ENCODE measurements at regions not wholly inside any gene's neighbourhood (a gene's known extent, or its start where the extent isn't known, plus 50 kb on each side); places are given as distances from the start of the nearest gene placed in this dataset.

DNA sequence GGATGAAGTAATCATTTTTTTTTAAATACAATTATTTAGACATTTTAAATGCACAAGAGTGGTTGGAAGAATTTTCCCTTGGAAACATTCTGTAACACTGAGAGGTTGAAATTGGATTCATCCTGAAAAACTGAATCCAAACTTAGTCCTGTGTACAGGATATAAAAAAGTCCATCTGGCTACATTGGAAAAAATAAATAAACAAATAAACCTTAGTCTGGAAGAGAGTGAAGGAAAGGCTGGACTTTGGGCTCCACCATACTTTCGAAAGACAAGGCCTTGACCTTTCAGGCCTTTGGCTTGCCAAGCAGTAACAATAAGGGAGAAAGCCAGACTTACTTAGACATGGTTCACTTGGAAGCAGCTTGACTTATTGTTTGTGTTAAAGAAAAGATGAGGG is 664.3 kb downstream of the TENT5A start:
- CTCF ChIA-PET, result no interaction called here
- POLR2A ChIA-PET, result no interaction called here
- H3K9me3 ChIP-seq (ENCODE audit: control insufficient read depth, insufficient read depth, low read depth, low read length), result no peaks in the 10 kb centered on the region
- no peak overlapping the region for H3K4me3 ChIP-seq (ENCODE audit: low read depth, low read length)
- no peaks in the 10 kb centered on the region for H3K4me1 ChIP-seq (ENCODE audit: control insufficient read depth, insufficient read depth, low read length)
- no peaks in the 10 kb centered on the region for H3K36me3 ChIP-seq (ENCODE audit: control insufficient read depth in 2 of 2, insufficient read depth in 1 of 2, low read length in 2 of 2)
- no peak for TF ChIP-seq ZNF211 (tag by site-specific recombination; IDR thresholded peaks at IDR 0.05; ENCODE audit: low read depth)
- no peak for TF ChIP-seq ZNF324 (tag by site-specific recombination; IDR thresholded peaks at IDR 0.05)
- no peak for TF ChIP-seq GFI1B (tag by site-specific recombination; IDR thresholded peaks at IDR 0.05)
- TF ChIP-seq, protein P1, sequence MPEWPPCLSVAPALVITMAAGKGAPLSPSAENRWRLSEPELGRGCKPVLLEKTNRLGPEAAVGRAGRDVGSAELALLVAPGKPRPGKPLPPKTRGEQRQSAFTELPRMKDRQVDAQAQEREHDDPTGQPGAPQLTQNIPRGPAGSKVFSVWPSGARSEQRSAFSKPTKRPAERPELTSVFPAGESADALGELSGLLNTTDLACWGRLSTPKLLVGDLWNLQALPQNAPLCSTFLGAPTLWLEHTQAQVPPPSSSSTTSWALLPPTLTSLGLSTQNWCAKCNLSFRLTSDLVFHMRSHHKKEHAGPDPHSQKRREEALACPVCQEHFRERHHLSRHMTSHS (tag by site-specific recombination; IDR thresholded peaks at IDR 0.05), result no peak
- no peak for TF ChIP-seq MZF1 (tag by site-specific recombination; IDR thresholded peaks at IDR 0.05; ENCODE audit: borderline replicate concordance)
- no peak for TF ChIP-seq ZNF843 (tag by site-specific recombination; IDR thresholded peaks at IDR 0.05)
- no peak for TF ChIP-seq ZBTB7A (tag by site-specific recombination; IDR thresholded peaks at IDR 0.05; ENCODE audit: low read depth)
- TF ChIP-seq ZNF266 (tag by site-specific recombination; IDR thresholded peaks at IDR 0.05; ENCODE audit: low read depth), result no peak
- TF ChIP-seq HOXD13 (CRISPR knock-in tag; IDR thresholded peaks at IDR 0.05; ENCODE audit: borderline replicate concordance), result no peak
- TF ChIP-seq, protein P2, sequence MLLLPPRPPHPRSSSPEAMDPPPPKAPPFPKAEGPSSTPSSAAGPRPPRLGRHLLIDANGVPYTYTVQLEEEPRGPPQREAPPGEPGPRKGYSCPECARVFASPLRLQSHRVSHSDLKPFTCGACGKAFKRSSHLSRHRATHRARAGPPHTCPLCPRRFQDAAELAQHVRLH (tag by site-specific recombination; IDR thresholded peaks at IDR 0.05), result no peak
- TF ChIP-seq ZNF701 (tag by site-specific recombination; IDR thresholded peaks at IDR 0.05), result no peak
- no peak for TF ChIP-seq PRDM1 (tag by site-specific recombination; IDR thresholded peaks at IDR 0.05)
- H3K27ac ChIP-seq (ENCODE audit: extremely low read depth, low read depth, low read length), result no peak overlapping the region

DNA sequence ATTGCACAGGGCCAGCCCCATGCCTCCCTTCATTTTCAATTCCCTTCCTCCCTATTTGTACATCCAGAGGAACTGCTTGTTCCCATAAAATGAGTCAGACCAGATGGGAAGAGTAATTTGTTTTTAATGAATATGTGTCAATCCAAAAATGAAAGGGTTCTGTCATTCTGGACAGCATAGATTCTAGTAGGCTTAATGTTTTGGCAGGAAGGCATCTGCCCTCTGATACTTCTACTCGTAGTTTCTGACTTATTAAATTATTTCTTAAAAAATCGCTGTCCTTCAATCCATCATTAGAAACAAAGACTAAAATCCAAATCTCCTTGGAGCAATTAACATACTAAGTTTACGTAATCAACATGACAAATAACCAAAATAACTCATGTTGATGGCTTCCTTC is 665.5 kb downstream of the TENT5A start:
- Histone ChIP-seq H3K36me3 (ENCODE audit: control insufficient read depth in 2 of 2, insufficient read depth in 1 of 2, low read length in 2 of 2) (no peaks in the 10 kb centered on the region), H3K4me1 (ENCODE audit: control insufficient read depth, insufficient read depth, low read length) (no peaks in the 10 kb centered on the region), H3K9me3 (ENCODE audit: control insufficient read depth, insufficient read depth, low read depth, low read length) (no peaks in the 10 kb centered on the region), H3K4me3 (ENCODE audit: low read depth, low read length) (no peak overlapping the region), H3K27ac (ENCODE audit: extremely low read depth, low read depth, low read length) (no peak overlapping the region)
- TF ChIP-seq ZNF239 (tag by site-specific recombination; IDR thresholded peaks at IDR 0.05) (no peak), ZNF701 (tag by site-specific recombination; IDR thresholded peaks at IDR 0.05) (no peak)
- TF ChIP-seq, protein P3, sequence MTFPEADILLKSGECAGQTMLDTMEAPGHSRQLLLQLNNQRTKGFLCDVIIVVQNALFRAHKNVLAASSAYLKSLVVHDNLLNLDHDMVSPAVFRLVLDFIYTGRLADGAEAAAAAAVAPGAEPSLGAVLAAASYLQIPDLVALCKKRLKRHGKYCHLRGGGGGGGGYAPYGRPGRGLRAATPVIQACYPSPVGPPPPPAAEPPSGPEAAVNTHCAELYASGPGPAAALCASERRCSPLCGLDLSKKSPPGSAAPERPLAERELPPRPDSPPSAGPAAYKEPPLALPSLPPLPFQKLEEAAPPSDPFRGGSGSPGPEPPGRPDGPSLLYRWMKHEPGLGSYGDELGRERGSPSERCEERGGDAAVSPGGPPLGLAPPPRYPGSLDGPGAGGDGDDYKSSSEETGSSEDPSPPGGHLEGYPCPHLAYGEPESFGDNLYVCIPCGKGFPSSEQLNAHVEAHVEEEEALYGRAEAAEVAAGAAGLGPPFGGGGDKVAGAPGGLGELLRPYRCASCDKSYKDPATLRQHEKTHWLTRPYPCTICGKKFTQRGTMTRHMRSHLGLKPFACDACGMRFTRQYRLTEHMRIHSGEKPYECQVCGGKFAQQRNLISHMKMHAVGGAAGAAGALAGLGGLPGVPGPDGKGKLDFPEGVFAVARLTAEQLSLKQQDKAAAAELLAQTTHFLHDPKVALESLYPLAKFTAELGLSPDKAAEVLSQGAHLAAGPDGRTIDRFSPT (tag by site-specific recombination; IDR thresholded peaks at IDR 0.05), result no peak
- ChIA-PET POLR2A (no interaction called here), CTCF (no interaction called here)

DNA sequence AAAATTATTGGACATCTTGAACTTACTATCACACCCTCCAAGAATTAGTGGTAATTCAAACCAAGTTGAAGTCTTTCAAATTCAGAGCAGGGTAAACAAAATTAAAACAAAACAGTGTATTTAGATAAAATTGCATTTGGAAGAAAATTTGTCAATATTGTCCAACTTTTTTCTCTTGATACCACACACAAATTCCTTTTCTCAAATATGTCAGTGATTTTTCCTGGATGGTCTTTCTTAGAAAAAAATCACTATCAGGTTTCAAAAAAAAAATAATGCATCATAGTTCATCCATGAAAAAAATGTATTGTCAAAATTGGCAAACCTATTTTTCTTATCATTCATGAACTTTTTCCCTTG is 667.1 kb downstream of the TENT5A start:
- Histone ChIP-seq H3K9me3 (ENCODE audit: control insufficient read depth, insufficient read depth, low read depth, low read length) (no peaks in the 10 kb centered on the region), H3K27ac (ENCODE audit: extremely low read depth, low read depth, low read length) (no peak overlapping the region), H3K36me3 (ENCODE audit: control insufficient read depth in 2 of 2, insufficient read depth in 1 of 2, low read length in 2 of 2) (no peaks in the 10 kb centered on the region), H3K4me3 (ENCODE audit: low read depth, low read length) (no peak overlapping the region), H3K4me1 (ENCODE audit: control insufficient read depth, insufficient read depth, low read length) (no peaks in the 10 kb centered on the region)
- POLR2A ChIA-PET, result no interaction called here
- CTCF ChIA-PET, result no interaction called here
- TF ChIP-seq, protein P4, sequence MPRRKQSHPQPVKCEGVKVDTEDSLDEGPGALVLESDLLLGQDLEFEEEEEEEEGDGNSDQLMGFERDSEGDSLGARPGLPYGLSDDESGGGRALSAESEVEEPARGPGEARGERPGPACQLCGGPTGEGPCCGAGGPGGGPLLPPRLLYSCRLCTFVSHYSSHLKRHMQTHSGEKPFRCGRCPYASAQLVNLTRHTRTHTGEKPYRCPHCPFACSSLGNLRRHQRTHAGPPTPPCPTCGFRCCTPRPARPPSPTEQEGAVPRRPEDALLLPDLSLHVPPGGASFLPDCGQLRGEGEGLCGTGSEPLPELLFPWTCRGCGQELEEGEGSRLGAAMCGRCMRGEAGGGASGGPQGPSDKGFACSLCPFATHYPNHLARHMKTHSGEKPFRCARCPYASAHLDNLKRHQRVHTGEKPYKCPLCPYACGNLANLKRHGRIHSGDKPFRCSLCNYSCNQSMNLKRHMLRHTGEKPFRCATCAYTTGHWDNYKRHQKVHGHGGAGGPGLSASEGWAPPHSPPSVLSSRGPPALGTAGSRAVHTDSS (tag by site-specific recombination; IDR thresholded peaks at IDR 0.05), result no peak
- TF ChIP-seq ZNF776 (tag by site-specific recombination; IDR thresholded peaks at IDR 0.05; ENCODE audit: borderline replicate concordance) (no peak), ATF2 (tag by site-specific recombination; IDR thresholded peaks at IDR 0.05; ENCODE audit: low read depth) (no peak), ZNF138 (tag by site-specific recombination; IDR thresholded peaks at IDR 0.05; ENCODE audit: borderline replicate concordance) (no peak), ZNF169 (tag by site-specific recombination; IDR thresholded peaks at IDR 0.05) (no peak), ZNF501 (tag by site-specific recombination; IDR thresholded peaks at IDR 0.05) (no peak), TRIM28 (IDR thresholded peaks at IDR 0.05; ENCODE audit: borderline replicate concordance, low read length) (no peak)
